GM23338 (cell line): ENCODE measurements at regions not wholly inside any gene's neighbourhood (a gene's known extent, or its start where the extent isn't known, plus 50 kb on each side); places are given as distances from the start of the nearest gene placed in this dataset.

Experiments
- ATAC-seq: fragments of 200-7000 bp; cut with Tn5 transposase; 3 replicates; pipeline ENCODE4 v1.9.1; 2020
- DNase-seq: peaks from one replicate; pipeline ENCODE4 v3.0.0-alpha.2; 2015; ENCODE audit warnings: low spot score
- H2AFZ ChIP-seq: fragments of 200-600 bp; sonication (generic); 2 replicates; pipeline ENCODE4 v1.8.0; 2016; ENCODE audit warnings: antibody characterized with exemption, mild to moderate bottlenecking, moderate library complexity
- H3F3A ChIP-seq: fragments of 200-600 bp; sonication (generic); replicated peaks from 2 replicates; pipeline ENCODE4 v1.8.0; 2017; ENCODE audit warnings: antibody characterized with exemption, mixed run types, low read depth
- H3K27ac ChIP-seq: fragments of 200-600 bp; sonication (generic); 2 replicates; pipeline ENCODE4 v1.6.1; 2016; ENCODE audit warnings: low read depth
- H3K27me3 ChIP-seq: fragments of 200-600 bp; sonication (generic); 2 replicates; pipeline ENCODE4 v1.8.0; 2016; ENCODE audit warnings: mild to moderate bottlenecking, mixed run types, moderate library complexity; ENCODE audit not compliant: insufficient read depth
- H3K36me3 ChIP-seq: fragments of 200-600 bp; sonication (generic); 2 replicates; pipeline ENCODE4 v1.8.0; 2016; ENCODE audit warnings: mild to moderate bottlenecking; ENCODE audit not compliant: insufficient read depth
- H3K4me1 ChIP-seq: fragments of 200-600 bp; sonication (generic); 2 replicates; pipeline ENCODE4 v1.8.0; 2016; ENCODE audit warnings: mild to moderate bottlenecking, moderate library complexity; ENCODE audit not compliant: insufficient read depth
- H3K4me2 ChIP-seq: fragments of 200-600 bp; sonication (generic); 2 replicates; pipeline ENCODE4 v1.7.1; 2017; ENCODE audit warnings: mixed run types
- H3K4me3 ChIP-seq: fragments of 200-600 bp; sonication (generic); 2 replicates; pipeline ENCODE4 v1.6.1; 2016; ENCODE audit warnings: mixed run types
- H3K79me2 ChIP-seq: fragments of 200-600 bp; sonication (generic); replicated peaks from 2 replicates; pipeline ENCODE4 v1.8.0; 2017; ENCODE audit warnings: mild to moderate bottlenecking; ENCODE audit not compliant: insufficient read depth
- H3K9me2 ChIP-seq: fragments of 200-600 bp; sonication (generic); 2 replicates; pipeline ENCODE4 v1.8.0; 2017; ENCODE audit not compliant: insufficient read depth
- H4K20me1 ChIP-seq: fragments of 200-600 bp; sonication (generic); replicated peaks from 2 replicates; pipeline ENCODE4 v1.8.0; 2017; ENCODE audit warnings: mild to moderate bottlenecking; ENCODE audit not compliant: insufficient read depth
- H3K27ac Mint-ChIP-seq: 2 replicates; pipeline ENCODE4 v1.8.0; 2020; ENCODE audit warnings: inconsistent platforms, mild to moderate bottlenecking, moderate library complexity, mixed read lengths
- H3K27me3 Mint-ChIP-seq: 3 replicates; pipeline ENCODE4 v1.8.0; 2022; ENCODE audit warnings: low read depth, mild to moderate bottlenecking, moderate library complexity, mixed read lengths, inconsistent platforms; ENCODE audit not compliant: insufficient read depth, poor library complexity
- H3K36me3 Mint-ChIP-seq: 3 replicates; pipeline ENCODE4 v1.8.0; 2021; ENCODE audit warnings: low read depth, mild to moderate bottlenecking, inconsistent platforms, moderate library complexity, mixed read lengths
- H3K4me1 Mint-ChIP-seq: 3 replicates; pipeline ENCODE4 v1.8.0; 2020; ENCODE audit warnings: mild to moderate bottlenecking, inconsistent platforms, mixed read lengths
- H3K4me3 Mint-ChIP-seq: 3 replicates; pipeline ENCODE4 v1.8.0; 2021; ENCODE audit warnings: moderate library complexity, mild to moderate bottlenecking, inconsistent platforms, mixed read lengths
- H3K9me3 Mint-ChIP-seq: 3 replicates; pipeline ENCODE4 v1.8.0; 2020; ENCODE audit warnings: moderate library complexity, mild to moderate bottlenecking, inconsistent platforms, mixed read lengths
- CREB1 ChIP-seq: fragments of 250-450 bp; sonication (Bioruptor Pico); IDR thresholded peaks from 2 replicates; pipeline ENCODE4 v1.5.0; 2020; ENCODE audit warnings: low read depth, mild to moderate bottlenecking, moderate library complexity
- CTCF ChIP-seq, 2 experiments: fragments of 200-600 bp in 1 of 2; sonication (generic) in 1 of 2; conservative IDR thresholded peaks; 2 replicates each; pipeline versions ENCODE4 v1.5.1 to v1.6.1; 2016 to 2017; ENCODE audit warnings: antibody characterized with exemption in 2 of 2, low read depth in 2 of 2, mild to moderate bottlenecking in 2 of 2, moderate library complexity in 1 of 2
- ETS1 ChIP-seq: IDR thresholded peaks from 2 replicates; pipeline ENCODE4 v1.6.1; 2016; ENCODE audit warnings: antibody characterized with exemption
- EZH2 ChIP-seq: fragments of 200-600 bp; sonication (generic); IDR thresholded peaks from one replicate; pipeline ENCODE4 v1.8.0; 2017; ENCODE audit warnings: antibody characterized with exemption, mild to moderate bottlenecking, low read depth; ENCODE audit not compliant: unreplicated experiment
- EZH2phosphoT487 ChIP-seq: fragments of 200-600 bp; sonication (generic); IDR thresholded peaks from one replicate; pipeline ENCODE4 v1.8.1; 2018; ENCODE audit warnings: antibody characterized with exemption; ENCODE audit not compliant: unreplicated experiment
- JUNB ChIP-seq: IDR thresholded peaks from one replicate; pipeline ENCODE4 v1.6.1; 2016; ENCODE audit warnings: antibody characterized with exemption; ENCODE audit not compliant: unreplicated experiment
- NANOG ChIP-seq: IDR thresholded peaks from 2 replicates; pipeline ENCODE4 v1.6.1; 2016; ENCODE audit warnings: antibody characterized with exemption, borderline replicate concordance
- POLR2AphosphoS5 ChIP-seq: IDR thresholded peaks from 2 replicates; pipeline ENCODE4 v1.6.1; 2016; ENCODE audit warnings: antibody characterized with exemption, low read depth
- REST ChIP-seq: IDR thresholded peaks from one replicate; pipeline ENCODE4 v1.6.1; 2018; ENCODE audit warnings: antibody characterized with exemption; ENCODE audit not compliant: unreplicated experiment
- STAT1 ChIP-seq: IDR thresholded peaks from one replicate; pipeline ENCODE4 v1.6.1; 2016; ENCODE audit warnings: antibody characterized with exemption; ENCODE audit not compliant: unreplicated experiment
- ZNF114 ChIP-seq: fragments of 250-450 bp; sonication (Bioruptor Pico); IDR thresholded peaks from 2 replicates; pipeline ENCODE4 v1.5.0; 2020; ENCODE audit warnings: mild to moderate bottlenecking, moderate library complexity
- ZNF331 ChIP-seq: fragments of 250-450 bp; sonication (Bioruptor Pico); IDR thresholded peaks from 2 replicates; pipeline ENCODE4 v1.5.0; 2020; ENCODE audit warnings: low read depth, mild to moderate bottlenecking, moderate library complexity
- ZNF462 ChIP-seq: fragments of 250-450 bp; sonication (Bioruptor Pico); IDR thresholded peaks from 2 replicates; pipeline ENCODE4 v1.5.0; 2020; ENCODE audit warnings: mild to moderate bottlenecking, moderate library complexity

- Histone ChIP-seq H3K4me3 (no peak overlapping the region), H4K20me1 (no peaks in the 10 kb centered on the region), H3K79me2 (no peaks in the 10 kb centered on the region), H3K36me3 (no peaks in the 10 kb centered on the region), H3K9me2 (no peaks in the 10 kb centered on the region), H3K27ac (no peak overlapping the region), H3K4me1 (no peaks in the 10 kb centered on the region), H3F3A (0 out of 2 replicates have a peak, but pooled peaks cover 2% of the 10 kb centered on the region), H2AFZ (no peak overlapping the region), H3K27me3 (no peaks in the 10 kb centered on the region), H3K4me2 (no peak overlapping the region)
- Mint-ChIP-seq H3K4me1 (peaks cover 3% of the 10 kb centered on the region), H3K27me3 (peaks cover 6% of the 10 kb centered on the region), H3K9me3 (no peaks in the 10 kb centered on the region; the same call in 2 of the 3 replicates), H3K4me3 (no peak overlapping the region), H3K27ac (no peak overlapping the region), H3K36me3 (no peaks in the 10 kb centered on the region)
- no peak for ATAC-seq
- no peak for DNase-seq
- no peak for TF ChIP-seq ZNF462 (CRISPR knock-in tag)
- no peak for TF ChIP-seq EZH2
- TF ChIP-seq POLR2AphosphoS5 = no peak
- no peak for TF ChIP-seq ZNF114 (CRISPR knock-in tag)
- no peak for TF ChIP-seq REST
- no peak for TF ChIP-seq CREB1 (CRISPR knock-in tag)
- no peak for TF ChIP-seq EZH2phosphoT487
- TF ChIP-seq ETS1 = no peak
- TF ChIP-seq STAT1 = no peak
- no peak for TF ChIP-seq JUNB
- TF ChIP-seq NANOG = no peak
- no peak for TF ChIP-seq CTCF (conservative IDR thresholded peaks at IDR 0.05; ENCODE audit: low read depth in 2 of 2)
- TF ChIP-seq ZNF331 (CRISPR knock-in tag) = no peak
These were observed 544.6 kb upstream of the B3GAT1 start for GRCh38 chr11:134956450-134957210.
